Upper lobe of left lung (tissue), 6 donors: ENCODE measurements at regions not wholly inside any gene's neighbourhood (a gene's known extent, or its start where the extent isn't known, plus 50 kb on each side); places are given as distances from the start of the nearest gene placed in this dataset.

Experiments
- ATAC-seq, 2 donors: fragments of 200-7000 bp; cut with Tn5 transposase; one replicate each; pipeline ENCODE4 v1.9.1; 2022; ENCODE audit warnings: mild to moderate bottlenecking in 2 of 2, moderate library complexity in 2 of 2; ENCODE audit not compliant: low FRiP score in 2 of 2
- DNase-seq, 2 donors: peaks; one replicate each; pipeline ENCODE4 v3.0.0-alpha.2; 2019 to 2020
- H3K27ac ChIP-seq, 4 donors: fragments of 200-600 bp; sonication (generic); one replicate each; pipeline ENCODE4 v1.5.1; 2016 to 2019
- H3K27me3 ChIP-seq, 4 donors: fragments of 200-600 bp; sonication (generic); one replicate each; pipeline ENCODE4 v1.5.1; 2017 to 2019
- H3K36me3 ChIP-seq, 4 donors: fragments of 200-600 bp; sonication (generic); one replicate each; pipeline ENCODE4 v1.5.1; 2016 to 2019
- H3K4me1 ChIP-seq, 4 donors: fragments of 200-600 bp; sonication (generic); one replicate each; pipeline ENCODE4 v1.5.1; 2018 to 2019
- H3K4me3 ChIP-seq, 4 donors: fragments of 200-600 bp; sonication (generic); one replicate each; pipeline ENCODE4 v1.5.1; 2017 to 2019; ENCODE audit warnings: mild to moderate bottlenecking in 2 of 4, moderate library complexity in 1 of 4
- H3K9me3 ChIP-seq, 4 donors: fragments of 200-600 bp; sonication (generic); one replicate each; pipeline ENCODE4 v1.5.1; 2018 to 2019
- CTCF ChIP-seq, 6 experiments: fragments of 450-650 bp in 4 of 6; fragments of 200-600 bp in 2 of 6; sonication (generic) in 2 of 6; IDR thresholded peaks; one replicate each; pipeline ENCODE4 v1.5.1; 2016 to 2019; ENCODE audit warnings: antibody characterized with exemption in 6 of 6
- EP300 ChIP-seq, 4 donors: sonication (generic); formaldehyde crosslinking; IDR thresholded peaks; one replicate each; pipeline ENCODE4 v1.5.1; 2017; ENCODE audit warnings: antibody characterized with exemption in 4 of 4, control low read depth in 2 of 4
- POLR2A ChIP-seq, 4 donors: fragments of 450-650 bp; IDR thresholded peaks; one replicate each; pipeline ENCODE4 v1.5.1; 2016 to 2017; ENCODE audit warnings: antibody characterized with exemption in 4 of 4, mild to moderate bottlenecking in 2 of 4
- POLR2AphosphoS5 ChIP-seq, 2 donors: sonication (generic); formaldehyde crosslinking; IDR thresholded peaks; one replicate each; pipeline ENCODE4 v1.5.1; 2017; ENCODE audit warnings: antibody characterized with exemption in 2 of 2
- WGBS, 2 donors: methylation state at CpG; one replicate each; pipeline ENCODE4 v1.1.5; 2017 to 2018; 5-methylcytosine and 5-hydroxymethylcytosine counted together
- donor health status: DM: no; HTN: no; CAD: no; lungs with moderate emphysema.
- donor health status: DM: no; HTN: yes; CAD: no; lungs with severe emphysema.

GRCh38 chr15:36506733-36507356 is 72.6 kb upstream of the CDIN1 start:
- ATAC-seq (no peak), DNase-seq (no peak)
- H3K4me3 ChIP-seq = no peak overlapping the region
- H3K27me3 ChIP-seq = no peaks in the 10 kb centered on the region
- H3K4me1 ChIP-seq = no peaks in the 10 kb centered on the region
- H3K36me3 ChIP-seq = no peaks in the 10 kb centered on the region
- TF ChIP-seq POLR2AphosphoS5 (IDR thresholded peaks at IDR 0.05) = no peak
- no peak for TF ChIP-seq POLR2A (IDR thresholded peaks at IDR 0.05)
- TF ChIP-seq EP300 (IDR thresholded peaks at IDR 0.05) = no peak
- no peak for TF ChIP-seq CTCF (IDR thresholded peaks at IDR 0.05)
- 52 to 59% methylated on average over 3 of the region's 3 CpGs for WGBS, 2 donors
- H3K27ac ChIP-seq = no peak overlapping the region
- H3K9me3 ChIP-seq = no peaks in the 10 kb centered on the region

GRCh38 chr15:36507458-36507857 is 72.0 kb upstream of the CDIN1 start:
- WGBS, 2 donors = 16% methylated on average over 1 of the region's 1 CpG
- DNase-seq (no peak), ATAC-seq (no peak)
- Histone ChIP-seq H3K36me3 (no peaks in the 10 kb centered on the region), H3K27ac (no peak overlapping the region), H3K27me3 (no peaks in the 10 kb centered on the region), H3K4me3 (no peak overlapping the region), H3K9me3 (no peaks in the 10 kb centered on the region), H3K4me1 (no peaks in the 10 kb centered on the region)
- TF ChIP-seq POLR2AphosphoS5 (IDR thresholded peaks at IDR 0.05) (no peak), POLR2A (IDR thresholded peaks at IDR 0.05) (no peak), CTCF (IDR thresholded peaks at IDR 0.05) (no peak), EP300 (IDR thresholded peaks at IDR 0.05) (no peak)

- no peaks in the 10 kb centered on the region for H3K36me3 ChIP-seq
- H3K27me3 ChIP-seq = no peaks in the 10 kb centered on the region
- no peak for ATAC-seq
- 93 to 99% methylated on average over 3 of the region's 3 CpGs for WGBS, 2 donors
- H3K4me3 ChIP-seq = no peak overlapping the region
- no peaks in the 10 kb centered on the region for H3K9me3 ChIP-seq
- H3K27ac ChIP-seq = no peak overlapping the region
- H3K4me1 ChIP-seq = no peaks in the 10 kb centered on the region
- no peak for DNase-seq
- no peak for TF ChIP-seq CTCF (IDR thresholded peaks at IDR 0.05)
- no peak for TF ChIP-seq EP300 (IDR thresholded peaks at IDR 0.05)
- TF ChIP-seq POLR2AphosphoS5 (IDR thresholded peaks at IDR 0.05) = no peak
- TF ChIP-seq POLR2A (IDR thresholded peaks at IDR 0.05) = no peak
Observed at GRCh38 chr15:36511594-36511993, 67.8 kb upstream of the CDIN1 start.

GRCh38 chr15:36517758-36518157 is 61.7 kb upstream of the CDIN1 start:
- WGBS, 2 donors = 70 to 96% methylated on average over 1 of the region's 1 CpG
- Histone ChIP-seq H3K4me1 (no peaks in the 10 kb centered on the region), H3K9me3 (no peaks in the 10 kb centered on the region), H3K27me3 (no peaks in the 10 kb centered on the region), H3K4me3 (no peak overlapping the region), H3K36me3 (no peaks in the 10 kb centered on the region), H3K27ac (no peak overlapping the region)
- ATAC-seq (no peak), DNase-seq (no peak)
- TF ChIP-seq POLR2A (IDR thresholded peaks at IDR 0.05) = no peak
- no peak for TF ChIP-seq POLR2AphosphoS5 (IDR thresholded peaks at IDR 0.05)
- TF ChIP-seq CTCF (IDR thresholded peaks at IDR 0.05) = no peak
- TF ChIP-seq EP300 (IDR thresholded peaks at IDR 0.05) = no peak

GRCh38 chr15:36519067-36519466 is 60.4 kb upstream of the CDIN1 start:
- Histone ChIP-seq H3K9me3 (no peaks in the 10 kb centered on the region), H3K27me3 (no peaks in the 10 kb centered on the region), H3K4me1 (no peaks in the 10 kb centered on the region), H3K36me3 (no peaks in the 10 kb centered on the region), H3K27ac (no peak overlapping the region), H3K4me3 (no peak overlapping the region)
- TF ChIP-seq POLR2A (IDR thresholded peaks at IDR 0.05) (no peak), CTCF (IDR thresholded peaks at IDR 0.05) (no peak), POLR2AphosphoS5 (IDR thresholded peaks at IDR 0.05) (no peak), EP300 (IDR thresholded peaks at IDR 0.05) (no peak)
- 88 to 92% methylated on average over 6 of the region's 6 CpGs for WGBS, 2 donors
- DNase-seq = no peak
- ATAC-seq = no peak
